ENCODE measurements at regions not wholly inside any gene's neighbourhood (a gene's known extent, or its start where the extent isn't known, plus 50 kb on each side); places are given as distances from the start of the nearest gene placed in this dataset.
"Not testable (repeated sequence)": the region's sequence is repeated elsewhere in the genome, so short reads cannot be mapped to it uniquely, and the experiment has no call there.

- H3K27ac ChIP-seq: no peak overlapping the region
- no peak for TF ChIP-seq CTCF (conservative IDR thresholded peaks at IDR 0.05; ENCODE audit: low read depth)
- ChIA-PET POLR2A (ENCODE audit: low non-redundant PET) (no interaction called here), CTCF (interaction anchor here (0.5 kb wide), 1 partner anchor 505 kb away, joined by 4 read pairs; no protein-coding TSS in a partner anchor)
- DNase-seq (ENCODE audit: low spot score): no peak
These were observed 166.1 kb downstream of the PPP1R3A start for GRCh38 chr7:113752689-113753088.

- POLR2A ChIA-PET (ENCODE audit: low non-redundant PET): no interaction called here
- no peak overlapping the region for H3K27ac ChIP-seq
- TF ChIP-seq CTCF (conservative IDR thresholded peaks at IDR 0.05; ENCODE audit: low read depth): no peak
- CTCF ChIA-PET: interaction anchor here (0.5 kb wide), 1 partner anchor 505 kb away, joined by 4 read pairs; no protein-coding TSS in a partner anchor
- DNase-seq (ENCODE audit: low spot score): no peak
These were observed 166.5 kb downstream of the PPP1R3A start for GRCh38 chr7:113752289-113752688.

GRCh38 chr7:113751547-113751946, 167.3 kb downstream of the PPP1R3A start:
- ChIA-PET POLR2A (ENCODE audit: low non-redundant PET) (no interaction called here), CTCF (interaction anchor here (0.5 kb wide), 1 partner anchor 139 kb away, joined by 3 read pairs; no protein-coding TSS in a partner anchor)
- no peak for TF ChIP-seq CTCF (conservative IDR thresholded peaks at IDR 0.05; ENCODE audit: low read depth)
- DNase-seq (ENCODE audit: low spot score): no peak
- H3K27ac ChIP-seq: no peak overlapping the region

- POLR2A ChIA-PET (ENCODE audit: low non-redundant PET): not testable (repeated sequence)
These were observed 170.4 kb downstream of the PPP1R3A start for GRCh38 chr7:113748385-113748784.

GRCh38 chr7:113742946-113743431, 175.8 kb downstream of the PPP1R3A start:
- DNase-seq (ENCODE audit: low spot score); H3K27ac ChIP-seq; POLR2A ChIA-PET (ENCODE audit: low non-redundant PET): not testable (repeated sequence)
- CTCF ChIA-PET: interaction anchor here (0.8 kb wide), 1 partner anchor 239 kb away, joined by 5 read pairs; no protein-coding TSS in a partner anchor

More at GRCh38 chr7:113748385-113748784, 170.4 kb downstream of the PPP1R3A start:
- DNase-seq (ENCODE audit: low spot score); H3K27ac ChIP-seq; CTCF ChIA-PET: not testable (repeated sequence)

GRCh38 chr7:113742377-113742776, 176.4 kb downstream of the PPP1R3A start:
- POLR2A ChIA-PET (ENCODE audit: low non-redundant PET): no interaction called here
- no peak overlapping the region for H3K27ac ChIP-seq
- no peak for TF ChIP-seq CTCF (conservative IDR thresholded peaks at IDR 0.05; ENCODE audit: low read depth)
- no peak for DNase-seq (ENCODE audit: low spot score)
- CTCF ChIA-PET: no interaction called here

- CTCF ChIA-PET: interaction anchor here (0.7 kb wide), 1 partner anchor 292 kb away, joined by 3 read pairs; no protein-coding TSS in a partner anchor
- POLR2A ChIA-PET (ENCODE audit: low non-redundant PET): no interaction called here
- DNase-seq (ENCODE audit: low spot score): no peak
- TF ChIP-seq CTCF (conservative IDR thresholded peaks at IDR 0.05; ENCODE audit: low read depth): no peak
- H3K27ac ChIP-seq: no peak overlapping the region
These were observed 187.2 kb downstream of the PPP1R3A start for GRCh38 chr7:113731571-113731970.

Data from RWPE1 (cell line).